ENCODE measurements at regions not wholly inside any gene's neighbourhood (a gene's known extent, or its start where the extent isn't known, plus 50 kb on each side); places are given as distances from the start of the nearest gene placed in this dataset.
"Not testable (repeated sequence)": the region's sequence is repeated elsewhere in the genome, so short reads cannot be mapped to it uniquely, and the experiment has no call there.

DNA sequence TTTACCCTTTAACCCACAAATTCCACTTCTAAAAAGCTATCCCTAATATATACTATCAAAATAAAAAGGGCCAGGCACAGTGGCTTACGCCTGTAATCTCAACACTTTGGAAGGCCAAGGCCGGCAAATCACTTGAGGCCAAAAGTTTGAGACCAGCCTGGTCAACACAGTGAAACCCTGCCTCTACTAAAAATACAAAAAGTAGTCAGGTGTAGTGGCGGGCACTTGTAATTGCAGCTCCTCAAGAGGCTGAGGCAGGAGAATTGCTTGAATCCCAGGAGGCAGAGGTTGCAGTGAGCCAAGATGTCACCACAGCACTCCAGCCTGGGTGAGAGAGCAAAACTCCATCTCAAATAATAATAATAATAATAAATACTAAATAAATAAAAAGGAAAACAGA, 82.5 kb downstream of the TRIM27 start:
- ChIA-PET POLR2A (no interaction called here), CTCF (interaction anchor here (1.1 to 7.0 kb wide), 5 partner anchors 11 to 809 kb away, joined by 3 to 83 read pairs (median 3); no protein-coding TSS in a partner anchor)
- FAIRE-seq (no peak), ATAC-seq (no peak), DNase-seq (ENCODE audit: low read depth in 1 of 2, low spot score in 1 of 2) (peak in 1 of 2 experiments; percentile 48)
- H3K4me3 ChIP-seq = no peak overlapping the region
- H3K4me1 ChIP-seq = peaks cover 6% of the 10 kb centered on the region; the same call in 1 of the 3 replicates
- WGBS (ENCODE audit: missing lambda C conversion rate) = 41% methylated on average over 3 of the region's 3 CpGs
- TF ChIP-seq JUN (IDR thresholded peaks at IDR 0.05) (no peak), EP300 (IDR thresholded peaks at IDR 0.05) (no peak), RNF2 (IDR thresholded peaks at IDR 0.05; ENCODE audit: borderline replicate concordance, low read depth) (no peak), JUNB (IDR thresholded peaks at IDR 0.05) (no peak), HEYL (CRISPR knock-in tag; IDR thresholded peaks at IDR 0.05) (no peak), ESRRA (IDR thresholded peaks at IDR 0.05; ENCODE audit: borderline replicate concordance, low read length) (no peak), GATA3 (IDR thresholded peaks at IDR 0.05; ENCODE audit: borderline replicate concordance) (no peak)
- TF ChIP-seq, protein P1, sequence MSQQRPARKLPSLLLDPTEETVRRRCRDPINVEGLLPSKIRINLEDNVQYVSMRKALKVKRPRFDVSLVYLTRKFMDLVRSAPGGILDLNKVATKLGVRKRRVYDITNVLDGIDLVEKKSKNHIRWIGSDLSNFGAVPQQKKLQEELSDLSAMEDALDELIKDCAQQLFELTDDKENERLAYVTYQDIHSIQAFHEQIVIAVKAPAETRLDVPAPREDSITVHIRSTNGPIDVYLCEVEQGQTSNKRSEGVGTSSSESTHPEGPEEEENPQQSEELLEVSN (IDR thresholded peaks at IDR 0.05; ENCODE audit: borderline replicate concordance, low read depth) = no peak
- TF ChIP-seq, protein P2, sequence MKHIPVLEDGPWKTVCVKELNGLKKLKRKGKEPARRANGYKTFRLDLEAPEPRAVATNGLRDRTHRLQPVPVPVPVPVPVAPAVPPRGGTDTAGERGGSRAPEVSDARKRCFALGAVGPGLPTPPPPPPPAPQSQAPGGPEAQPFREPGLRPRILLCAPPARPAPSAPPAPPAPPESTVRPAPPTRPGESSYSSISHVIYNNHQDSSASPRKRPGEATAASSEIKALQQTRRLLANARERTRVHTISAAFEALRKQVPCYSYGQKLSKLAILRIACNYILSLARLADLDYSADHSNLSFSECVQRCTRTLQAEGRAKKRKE (CRISPR knock-in tag; IDR thresholded peaks at IDR 0.05; ENCODE audit: low read depth) = no peak
- TF ChIP-seq, protein P3, sequence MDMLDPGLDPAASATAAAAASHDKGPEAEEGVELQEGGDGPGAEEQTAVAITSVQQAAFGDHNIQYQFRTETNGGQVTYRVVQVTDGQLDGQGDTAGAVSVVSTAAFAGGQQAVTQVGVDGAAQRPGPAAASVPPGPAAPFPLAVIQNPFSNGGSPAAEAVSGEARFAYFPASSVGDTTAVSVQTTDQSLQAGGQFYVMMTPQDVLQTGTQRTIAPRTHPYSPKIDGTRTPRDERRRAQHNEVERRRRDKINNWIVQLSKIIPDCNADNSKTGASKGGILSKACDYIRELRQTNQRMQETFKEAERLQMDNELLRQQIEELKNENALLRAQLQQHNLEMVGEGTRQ (IDR thresholded peaks at IDR 0.05) = no peak
- no peak overlapping the region for H3K4me2 ChIP-seq
- no peaks in the 10 kb centered on the region for H3K9me3 ChIP-seq
- H3K27ac ChIP-seq = no peak overlapping the region

DNA sequence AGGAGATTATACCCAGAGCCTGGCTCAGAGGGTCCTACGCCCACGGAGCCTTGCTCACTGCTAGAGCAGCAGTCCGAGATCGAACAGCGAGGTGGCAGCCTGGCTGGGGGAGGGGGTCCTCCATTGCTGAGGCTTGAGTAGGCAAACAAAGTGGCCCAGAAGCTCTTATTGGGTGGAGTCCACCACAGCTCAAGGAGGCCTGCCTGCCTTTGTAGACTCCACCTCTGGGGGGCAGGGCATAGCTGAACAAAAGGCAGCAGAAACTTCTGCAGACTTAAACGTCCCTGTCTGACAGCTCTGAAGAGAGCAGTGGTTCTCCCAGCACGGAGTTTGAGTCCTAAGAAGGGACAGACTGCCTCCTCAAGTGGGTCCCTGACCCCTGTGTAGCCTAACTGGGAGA, 75.0 kb downstream of the TRIM27 start:
- 0 out of 3 replicates have a peak overlapping the region, but pooled peaks have one; percentile 17 for H3K4me2 ChIP-seq

More for the DNA sequence above, 75.0 kb downstream of the TRIM27 start:
- 30% methylated on average over 4 of the region's 7 CpGs for WGBS (ENCODE audit: missing lambda C conversion rate)
- POLR2A ChIA-PET = interaction anchor here (1.2 kb wide), 1 partner anchor 17 kb away, joined by 3 read pairs; no protein-coding TSS in a partner anchor
- H3K27ac ChIP-seq, FAIRE-seq, H3K4me1 ChIP-seq, ATAC-seq, H3K4me3 ChIP-seq, H3K9me3 ChIP-seq: not testable (repeated sequence)
- TF ChIP-seq RAD21 (conservative IDR thresholded peaks at IDR 0.05 in 1 of 2, IDR thresholded peaks at IDR 0.05 in 1 of 2) = 0 out of 5 replicates have a peak, but pooled peaks of 1 of the 2 experiments have one; percentile 3
- CTCF ChIA-PET = interaction anchor here (1.2 to 3.9 kb wide), 4 partner anchors 10 to 17 kb away, joined by 3 to 16 read pairs (median 4); no protein-coding TSS in a partner anchor
- peak in 1 of 2 experiments; percentile 10 for DNase-seq (ENCODE audit: low read depth in 1 of 2, low spot score in 1 of 2)

Small RNA genes lying in the stretch of these regions (small RNA-seq; reads per million reads assigned to genes)
- gene AL121932.1 = 0 reads per million in 6 experiments

Measured in A549 (cell line).